ENCODE measurements at regions not wholly inside any gene's neighbourhood (a gene's known extent, or its start where the extent isn't known, plus 50 kb on each side); places are given as distances from the start of the nearest gene placed in this dataset.

GRCh38 chr13:47523771-47524170 lies 477.3 kb downstream of the SUCLA2 start:
- in situ Hi-C loops (cut with MboI; ENCODE audit: low sequenced_read_pairs) (no loop called here), dilution Hi-C loops (cut with HindIII; ENCODE audit: low sequenced_read_pairs, unreplicated experiment) (no loop called here), intact Hi-C loops (cut with micrococcal nuclease) (no loop called here)
- H3K79me1 ChIP-seq (ENCODE audit: low read depth in 1 of 2, low read length in 2 of 2): no peaks in the 10 kb centered on the region
- H3K56ac ChIP-seq (ENCODE audit: extremely low read depth, insufficient read depth, low read length): no peak overlapping the region
- no peak overlapping the region for H3K9ac ChIP-seq (ENCODE audit: low read depth, low read length)
- H3K14ac ChIP-seq (replicated peaks; ENCODE audit: low read depth, low read length): no peak overlapping the region
- H4K20me1 ChIP-seq (ENCODE audit: insufficient read depth, low read length): no peaks in the 10 kb centered on the region
- no peak overlapping the region for H3K4ac ChIP-seq (ENCODE audit: low read depth, low read length)
- no peaks in the 10 kb centered on the region for H3K4me1 ChIP-seq (ENCODE audit: control insufficient read depth, insufficient read depth, low read length)
- H2BK20ac ChIP-seq (ENCODE audit: low read depth, low read length): no peak overlapping the region
- no peak overlapping the region for H4K8ac ChIP-seq (ENCODE audit: low read depth in 2 of 2, low read length in 2 of 2)
- H2BK5ac ChIP-seq (ENCODE audit: low read depth, low read length, poor library complexity, severe bottlenecking): no peak overlapping the region
- no peak overlapping the region for H4K5ac ChIP-seq (ENCODE audit: low read depth, low read length)
- no peaks in the 10 kb centered on the region for H3K36me3 ChIP-seq (ENCODE audit: control insufficient read depth, insufficient read depth, low read length)
- CTCF ChIA-PET: no interaction called here
- no peaks in the 10 kb centered on the region for H3K9me1 ChIP-seq (ENCODE audit: insufficient read depth, low read length)
- no peak overlapping the region for H3K4me2 ChIP-seq (ENCODE audit: low read depth, low read length)
- no peak overlapping the region for H4K91ac ChIP-seq (ENCODE audit: insufficient read depth, low read depth, low read length)
- no peak overlapping the region for H3K18ac ChIP-seq (ENCODE audit: low read depth, low read length)
- POLR2A ChIA-PET (ENCODE audit: unreplicated experiment): no interaction called here
- no peak overlapping the region for H2BK15ac ChIP-seq (ENCODE audit: low read depth, low read length)
- H3K4me3 ChIP-seq (ENCODE audit: insufficient read depth, low read depth, low read length): no peak overlapping the region
- H2AFZ ChIP-seq (replicated peaks; ENCODE audit: low read length, poor library complexity): no peak overlapping the region
- no peak overlapping the region for H2AK5ac ChIP-seq (ENCODE audit: low read depth, low read length)
- 0 out of 2 replicates have a peak, but pooled peaks cover 2% of the 10 kb centered on the region for H3K9me3 ChIP-seq (ENCODE audit: control insufficient read depth, insufficient read depth, low read length)
- H3K27me3 ChIP-seq (ENCODE audit: control insufficient read depth, insufficient read depth, low read length): no peaks in the 10 kb centered on the region
- no peak for DNase-seq
- no peak for ATAC-seq (ENCODE audit: low read depth)
- H2BK120ac ChIP-seq (ENCODE audit: low read depth, low read length): no peak overlapping the region
- H3K27ac ChIP-seq (ENCODE audit: insufficient read depth, low read length): no peak overlapping the region
- H3K23ac ChIP-seq (ENCODE audit: low read depth, low read length): no peak overlapping the region
- TF ChIP-seq BHLHE40 (IDR thresholded peaks at IDR 0.05; ENCODE audit: low read depth, low read length) (no peak), POLR2A (IDR thresholded peaks at IDR 0.05; ENCODE audit: low read depth, low read length) (no peak), CEBPB (IDR thresholded peaks at IDR 0.05; ENCODE audit: low read depth, low read length) (no peak)
- no peak overlapping the region for H2AK9ac ChIP-seq (replicated peaks; ENCODE audit: low read depth, low read length, poor library complexity)
- no CpG with 5 or more reads among the region's 1 CpG for whole genome bisulfite sequencing, 2 experiments (ENCODE audit: extremely low coverage in 2 of 2, insufficient read length in 1 of 2)
- BruUV-seq (replicated peaks): no TSS peak
